Gastroesophageal sphincter (tissue), 3 donors: ENCODE measurements at regions not wholly inside any gene's neighbourhood (a gene's known extent, or its start where the extent isn't known, plus 50 kb on each side); places are given as distances from the start of the nearest gene placed in this dataset.

Experiments
- CTCF ChIP-seq, 4 experiments: fragments of 200-600 bp in 2 of 4; fragments of 450-650 bp in 2 of 4; sonication (generic) in 1 of 4; IDR thresholded peaks; one replicate each; pipeline ENCODE4 v1.5.1; 2017 to 2019; ENCODE audit warnings: antibody characterized with exemption in 4 of 4, mild to moderate bottlenecking in 2 of 4, moderate library complexity in 2 of 4
- POLR2A ChIP-seq, 2 donors: fragments of 450-650 bp; IDR thresholded peaks; one replicate each; pipeline ENCODE4 v1.6.1; 2017; ENCODE audit warnings: antibody characterized with exemption in 2 of 2, mild to moderate bottlenecking in 2 of 2, moderate library complexity in 1 of 2

- no peak for TF ChIP-seq CTCF (IDR thresholded peaks at IDR 0.05)
- TF ChIP-seq POLR2A (IDR thresholded peaks at IDR 0.05) = no peak
Measured at GRCh38 chr4:184324939-184325477, 107.3 kb upstream of the ENPP6 start.
